ENCODE measurements at regions not wholly inside any gene's neighbourhood (a gene's known extent, or its start where the extent isn't known, plus 50 kb on each side); places are given as distances from the start of the nearest gene placed in this dataset.

DNA sequence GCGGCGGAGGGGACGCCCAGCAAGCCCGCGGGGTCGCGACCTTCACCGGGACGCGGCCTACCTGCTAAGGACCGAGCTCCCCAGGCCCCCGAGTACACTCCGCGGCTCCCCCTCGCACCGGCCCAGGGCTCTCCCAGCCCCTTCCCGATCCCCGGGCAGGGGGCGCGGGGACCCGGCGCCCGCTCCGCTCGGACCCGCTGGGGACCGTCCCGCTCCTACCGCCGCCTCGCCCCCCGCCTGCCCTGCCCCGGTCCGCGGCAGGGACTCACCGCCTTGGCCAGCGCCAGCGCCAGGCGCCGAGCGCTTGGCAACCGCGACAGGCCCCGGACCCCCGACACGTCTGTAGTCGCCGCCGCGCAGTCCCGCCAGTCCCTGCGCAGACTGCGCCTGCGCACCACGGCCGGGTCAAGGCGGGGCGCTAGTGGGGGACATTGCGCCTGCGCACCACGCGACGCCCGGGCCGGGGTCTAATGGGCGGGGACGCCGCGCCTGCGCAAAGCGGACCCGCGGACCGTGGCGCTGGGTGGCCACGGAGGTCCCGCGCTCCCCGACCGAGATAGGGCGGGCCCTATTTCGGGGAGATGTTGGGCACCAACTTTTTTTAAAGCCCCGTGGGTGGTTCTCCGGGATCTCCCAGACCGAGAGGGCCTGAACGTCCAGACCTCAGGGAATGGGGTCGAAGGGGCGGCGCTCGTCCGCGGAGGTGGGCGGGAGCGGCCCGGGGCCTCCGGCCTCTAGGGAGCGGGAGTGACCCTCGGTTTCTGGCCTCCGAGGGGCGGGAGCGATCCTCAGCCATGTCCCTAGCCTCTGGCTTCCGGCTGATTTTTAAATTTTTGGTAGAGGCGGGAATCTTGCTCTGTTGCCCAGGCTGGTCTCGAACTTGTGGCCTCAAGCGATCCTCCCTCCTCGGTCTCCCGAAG, 81.8 kb upstream of the TNK2 start:
- peak; percentile 54 for TF ChIP-seq POLR2AphosphoS5 (IDR thresholded peaks at IDR 0.05; ENCODE audit: low read depth, low read length)

All from PFSK-1 (cell line).